ENCODE measurements at regions not wholly inside any gene's neighbourhood (a gene's known extent, or its start where the extent isn't known, plus 50 kb on each side); places are given as distances from the start of the nearest gene placed in this dataset.

DNA sequence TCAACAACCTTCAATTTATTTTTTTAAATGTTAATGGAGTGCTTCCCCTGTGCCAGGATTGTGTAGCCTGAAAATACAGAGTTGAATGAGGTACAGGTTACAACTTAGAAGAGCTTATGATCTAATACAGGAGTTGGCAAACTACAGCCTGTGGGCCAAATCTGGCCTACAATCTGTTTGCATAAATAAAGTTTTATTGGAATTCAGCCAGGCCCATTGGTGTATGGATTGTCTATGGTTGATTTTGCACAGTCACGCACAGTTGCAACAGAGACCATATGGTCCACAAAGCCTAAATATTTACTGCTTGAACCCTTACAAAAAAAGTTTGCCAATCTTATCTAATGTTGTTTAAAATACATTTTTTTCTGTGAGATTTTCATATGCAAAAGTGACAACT, 177.3 kb upstream of the CCN2 start:
- TF ChIP-seq, protein P1, sequence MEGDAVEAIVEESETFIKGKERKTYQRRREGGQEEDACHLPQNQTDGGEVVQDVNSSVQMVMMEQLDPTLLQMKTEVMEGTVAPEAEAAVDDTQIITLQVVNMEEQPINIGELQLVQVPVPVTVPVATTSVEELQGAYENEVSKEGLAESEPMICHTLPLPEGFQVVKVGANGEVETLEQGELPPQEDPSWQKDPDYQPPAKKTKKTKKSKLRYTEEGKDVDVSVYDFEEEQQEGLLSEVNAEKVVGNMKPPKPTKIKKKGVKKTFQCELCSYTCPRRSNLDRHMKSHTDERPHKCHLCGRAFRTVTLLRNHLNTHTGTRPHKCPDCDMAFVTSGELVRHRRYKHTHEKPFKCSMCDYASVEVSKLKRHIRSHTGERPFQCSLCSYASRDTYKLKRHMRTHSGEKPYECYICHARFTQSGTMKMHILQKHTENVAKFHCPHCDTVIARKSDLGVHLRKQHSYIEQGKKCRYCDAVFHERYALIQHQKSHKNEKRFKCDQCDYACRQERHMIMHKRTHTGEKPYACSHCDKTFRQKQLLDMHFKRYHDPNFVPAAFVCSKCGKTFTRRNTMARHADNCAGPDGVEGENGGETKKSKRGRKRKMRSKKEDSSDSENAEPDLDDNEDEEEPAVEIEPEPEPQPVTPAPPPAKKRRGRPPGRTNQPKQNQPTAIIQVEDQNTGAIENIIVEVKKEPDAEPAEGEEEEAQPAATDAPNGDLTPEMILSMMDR (IDR thresholded peaks at IDR 0.05; ENCODE audit: control extremely low read depth, extremely low read depth, low read depth, missing control alignments): no peak
- ChIA-PET POLR2A (no interaction called here), CTCF (no interaction called here)
- no peak for DNase-seq (ENCODE audit: extremely low spot score)

DNA sequence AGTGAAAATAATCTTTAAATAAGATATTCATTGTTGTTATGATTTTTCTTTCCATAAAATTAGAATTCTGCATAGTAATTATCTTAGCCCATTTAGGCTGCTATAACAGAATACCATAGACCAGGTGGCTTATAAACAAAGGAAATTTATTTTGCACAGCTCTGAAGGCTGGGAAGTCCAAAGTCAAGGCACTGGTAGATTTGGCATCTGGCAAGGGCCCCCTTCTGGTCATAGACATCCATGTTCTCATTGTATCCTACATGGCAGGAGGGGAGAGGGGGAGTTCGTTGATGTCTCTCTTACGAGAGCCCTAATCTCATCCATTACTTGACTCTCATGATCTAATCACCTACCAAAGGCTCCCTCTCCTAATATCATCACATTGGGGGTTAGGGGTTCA, 175.0 kb upstream of the CCN2 start:
- POLR2A ChIA-PET: no interaction called here
- TF ChIP-seq, protein P1 (IDR thresholded peaks at IDR 0.05; ENCODE audit: control extremely low read depth, extremely low read depth, low read depth, missing control alignments): no peak
- CTCF ChIA-PET: no interaction called here
- no peak for DNase-seq (ENCODE audit: extremely low spot score)

DNA sequence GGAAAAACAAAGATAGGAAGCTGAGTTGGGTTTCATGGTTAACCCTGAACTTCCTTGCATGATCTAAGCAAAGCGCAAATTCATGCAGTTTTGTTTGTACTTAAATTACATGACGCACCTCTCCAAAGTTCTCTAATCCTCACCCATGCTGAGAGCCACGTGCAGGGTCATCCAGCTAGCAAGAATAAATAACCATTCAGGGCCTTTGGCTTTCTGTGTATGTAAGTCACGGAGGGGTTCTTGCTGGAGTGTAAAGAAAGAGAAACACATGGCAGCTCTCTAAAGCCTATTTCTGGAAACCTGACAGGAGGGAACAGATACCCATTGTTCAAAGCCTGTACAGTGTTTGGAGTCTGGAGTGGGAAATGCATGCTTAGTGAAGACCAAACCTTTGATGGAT, 171.7 kb upstream of the CCN2 start:
- DNase-seq (ENCODE audit: extremely low spot score): no peak
- TF ChIP-seq, protein P1 (IDR thresholded peaks at IDR 0.05; ENCODE audit: control extremely low read depth, extremely low read depth, low read depth, missing control alignments): no peak
- POLR2A ChIA-PET: no interaction called here
- CTCF ChIA-PET: interaction anchor here (1.8 kb wide), 1 partner anchor 10 kb away, joined by 6 read pairs; no protein-coding TSS in a partner anchor

DNA sequence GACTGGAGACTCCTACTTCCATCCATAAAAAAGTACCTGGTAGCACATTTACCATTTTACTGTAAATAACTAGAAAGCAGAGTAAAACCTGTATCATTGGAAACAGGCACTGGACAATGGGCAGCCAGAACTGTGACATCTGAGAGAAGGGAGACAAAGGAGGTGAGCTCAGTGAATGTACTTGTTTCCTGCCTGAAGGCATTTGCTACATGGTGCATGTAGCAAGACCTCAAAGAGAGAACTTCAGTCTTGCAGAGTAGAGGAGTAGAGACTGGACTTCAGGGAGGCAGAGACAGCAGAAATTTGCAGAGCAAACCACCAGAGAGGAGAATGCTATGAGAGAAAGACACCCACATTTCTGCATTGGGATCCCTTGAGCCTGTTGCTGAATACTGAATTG, 171.0 kb upstream of the CCN2 start:
- POLR2A ChIA-PET: no interaction called here
- CTCF ChIA-PET: interaction anchor here (0.9 to 1.8 kb wide), 2 partner anchors 9 kb away, joined by 5 to 6 read pairs; no protein-coding TSS in a partner anchor

DNA sequence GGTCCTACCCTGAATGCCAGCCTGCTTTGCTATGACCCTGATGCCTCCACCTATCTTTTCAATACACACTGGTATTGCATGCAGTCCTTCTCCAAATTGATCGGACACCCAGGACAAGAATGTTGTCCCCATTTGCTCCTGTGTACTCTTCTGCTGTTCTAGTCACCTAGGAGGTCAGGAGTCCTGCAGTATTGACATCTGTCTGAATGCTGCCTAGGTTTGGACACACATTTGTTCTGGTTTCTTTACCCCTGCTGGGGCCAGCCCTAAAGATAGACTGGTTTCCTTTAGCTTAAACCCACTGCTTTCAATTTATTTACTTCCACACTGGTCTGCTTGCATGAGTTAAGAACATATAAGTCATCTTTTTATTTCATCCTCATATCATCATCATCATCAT, 167.0 kb upstream of the CCN2 start:
- POLR2A ChIA-PET: no interaction called here
- DNase-seq (ENCODE audit: extremely low spot score): no peak
- TF ChIP-seq, protein P1 (IDR thresholded peaks at IDR 0.05; ENCODE audit: control extremely low read depth, extremely low read depth, low read depth, missing control alignments): no peak
- CTCF ChIA-PET: interaction anchor here (1.2 kb wide), 1 partner anchor 9 kb away, joined by 4 read pairs; no protein-coding TSS in a partner anchor

More for the DNA sequence above, 171.0 kb upstream of the CCN2 start:
- no peak for DNase-seq (ENCODE audit: extremely low spot score)
- TF ChIP-seq, protein P1 (IDR thresholded peaks at IDR 0.05; ENCODE audit: control extremely low read depth, extremely low read depth, low read depth, missing control alignments): no peak

DNA sequence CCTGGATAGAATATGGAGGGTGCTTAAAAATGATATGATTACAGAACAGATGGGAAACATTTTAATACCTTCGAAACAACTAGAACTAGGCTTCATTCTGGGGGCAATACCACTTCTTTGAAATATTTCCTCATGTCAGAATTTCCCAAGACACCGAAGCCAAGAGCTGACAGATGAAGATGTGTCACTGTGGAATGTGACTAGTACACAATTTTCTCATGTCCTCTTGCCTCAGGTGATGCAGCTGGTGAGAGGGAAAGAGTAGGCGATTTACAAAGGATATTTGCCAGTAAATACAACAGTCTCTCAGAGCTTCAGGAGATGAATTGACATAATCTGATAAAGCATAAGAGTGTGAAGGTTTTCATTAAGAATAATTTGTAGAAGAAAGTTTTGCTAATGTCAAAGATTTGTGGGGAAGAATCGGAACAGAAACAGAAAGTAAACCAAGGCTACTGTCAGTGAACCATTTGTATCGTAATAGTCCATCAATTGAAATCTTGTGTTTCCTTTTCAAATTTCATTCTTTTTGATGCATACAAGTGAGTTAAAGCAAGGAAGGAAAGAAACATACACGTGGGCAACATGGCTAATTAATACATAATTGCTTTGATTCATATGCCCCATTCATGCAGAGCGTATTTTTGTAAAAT, 164.7 kb upstream of the CCN2 start:
- ChIA-PET CTCF (no interaction called here), POLR2A (no interaction called here)
- TF ChIP-seq, protein P1 (IDR thresholded peaks at IDR 0.05; ENCODE audit: control extremely low read depth, extremely low read depth, low read depth, missing control alignments): no peak
- DNase-seq (ENCODE audit: extremely low spot score): no peak

Measured in GM10248 (cell line).